Neural progenitor cell (in vitro differentiated cells): ENCODE measurements at regions not wholly inside any gene's neighbourhood (a gene's known extent, or its start where the extent isn't known, plus 50 kb on each side); places are given as distances from the start of the nearest gene placed in this dataset.

Experiments used
- EZH2 ChIP-seq: fragments of 200-600 bp; sonication (generic); IDR thresholded peaks from 2 replicates; pipeline ENCODE4 v1.6.1; 2017; ENCODE audit warnings: antibody characterized with exemption, mild to moderate bottlenecking, moderate library complexity
- EZH2phosphoT487 ChIP-seq: fragments of 200-600 bp; sonication (generic); IDR thresholded peaks from 2 replicates; pipeline ENCODE4 v1.6.1; 2017; ENCODE audit warnings: antibody characterized with exemption
- TF ChIP-seq, protein P1 (sequence below): fragments of 200-600 bp; sonication (generic); IDR thresholded peaks from 2 replicates; pipeline ENCODE4 v1.5.1; 2017; ENCODE audit warnings: antibody characterized with exemption, mild to moderate bottlenecking

DNA sequence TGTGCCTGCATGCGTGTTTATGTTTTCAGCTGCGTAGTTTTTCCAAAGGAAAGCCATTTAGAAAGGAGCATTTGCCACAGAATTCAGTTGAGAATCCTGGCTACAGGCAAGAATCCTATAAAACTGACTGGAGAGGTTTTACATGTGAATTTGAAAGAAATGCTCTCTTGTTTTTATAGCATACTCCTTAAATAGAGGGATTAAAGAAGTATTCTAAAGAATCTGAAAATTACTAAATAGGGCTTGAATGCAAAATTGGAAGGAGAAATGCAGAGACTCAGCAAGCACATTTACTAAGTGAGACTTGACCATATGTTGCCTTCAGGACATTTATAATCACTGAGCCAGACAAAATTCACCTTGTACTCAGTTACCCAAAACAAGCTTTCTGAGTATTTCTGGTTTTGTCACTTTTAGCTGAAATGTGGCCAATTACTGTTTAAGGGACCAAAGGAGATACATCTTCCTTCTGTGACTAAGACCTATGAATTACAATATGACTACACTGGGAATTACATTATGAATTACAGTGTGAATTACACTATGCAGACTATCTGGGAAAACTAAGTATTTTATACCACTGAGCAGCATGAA, 107.4 kb upstream of the ASCC3 start:
- TF ChIP-seq, protein P1, sequence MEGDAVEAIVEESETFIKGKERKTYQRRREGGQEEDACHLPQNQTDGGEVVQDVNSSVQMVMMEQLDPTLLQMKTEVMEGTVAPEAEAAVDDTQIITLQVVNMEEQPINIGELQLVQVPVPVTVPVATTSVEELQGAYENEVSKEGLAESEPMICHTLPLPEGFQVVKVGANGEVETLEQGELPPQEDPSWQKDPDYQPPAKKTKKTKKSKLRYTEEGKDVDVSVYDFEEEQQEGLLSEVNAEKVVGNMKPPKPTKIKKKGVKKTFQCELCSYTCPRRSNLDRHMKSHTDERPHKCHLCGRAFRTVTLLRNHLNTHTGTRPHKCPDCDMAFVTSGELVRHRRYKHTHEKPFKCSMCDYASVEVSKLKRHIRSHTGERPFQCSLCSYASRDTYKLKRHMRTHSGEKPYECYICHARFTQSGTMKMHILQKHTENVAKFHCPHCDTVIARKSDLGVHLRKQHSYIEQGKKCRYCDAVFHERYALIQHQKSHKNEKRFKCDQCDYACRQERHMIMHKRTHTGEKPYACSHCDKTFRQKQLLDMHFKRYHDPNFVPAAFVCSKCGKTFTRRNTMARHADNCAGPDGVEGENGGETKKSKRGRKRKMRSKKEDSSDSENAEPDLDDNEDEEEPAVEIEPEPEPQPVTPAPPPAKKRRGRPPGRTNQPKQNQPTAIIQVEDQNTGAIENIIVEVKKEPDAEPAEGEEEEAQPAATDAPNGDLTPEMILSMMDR: no peak
- TF ChIP-seq EZH2 (no peak), EZH2phosphoT487 (no peak)
